HG03521 (cell line): ENCODE measurements at regions not wholly inside any gene's neighbourhood (a gene's known extent, or its start where the extent isn't known, plus 50 kb on each side); places are given as distances from the start of the nearest gene placed in this dataset.

Source experiments
- ATAC-seq: cut with Tn5 transposase; IDR thresholded peaks from one replicate; pipeline ENCODE4 v1.9.1; 2021; ENCODE audit warnings: mild to moderate bottlenecking, moderate library complexity; ENCODE audit not compliant: unreplicated experiment

GRCh38 chr11:121703201-121703600 lies 250.4 kb upstream of the SORL1-AS1 start:
- ATAC-seq, result no peak

- no peak for ATAC-seq
These were observed 248.2 kb upstream of the SORL1-AS1 start for GRCh38 chr11:121700968-121701367.

- ATAC-seq, result no peak
These were observed 247.0 kb upstream of the SORL1-AS1 start for GRCh38 chr11:121699801-121700200.

- ATAC-seq, result no peak
These were observed 244.3 kb upstream of the SORL1-AS1 start for GRCh38 chr11:121696931-121697670.

GRCh38 chr11:121696177-121696871 lies 243.6 kb upstream of the SORL1-AS1 start:
- ATAC-seq, result no peak

- ATAC-seq, result no peak
These were observed 239.5 kb upstream of the SORL1-AS1 start for GRCh38 chr11:121692236-121692635.

- no peak for ATAC-seq
These were observed 236.3 kb upstream of the SORL1-AS1 start for GRCh38 chr11:121688860-121689614.

- no peak for ATAC-seq
These were observed 235.3 kb upstream of the SORL1-AS1 start for GRCh38 chr11:121688055-121688491.

- no peak for ATAC-seq
These were observed 231.0 kb upstream of the SORL1-AS1 start for GRCh38 chr11:121683791-121684190.
